PFSK-1 (cell line): ENCODE measurements at regions not wholly inside any gene's neighbourhood (a gene's known extent, or its start where the extent isn't known, plus 50 kb on each side); places are given as distances from the start of the nearest gene placed in this dataset.

Experiments used
- FOXP2 ChIP-seq: optimal IDR thresholded peaks from 2 replicates; pipeline ENCODE3; 2011; ENCODE audit warnings: borderline replicate concordance, control low read depth, inconsistent platforms; ENCODE audit not compliant: insufficient read depth; ENCODE audit errors: extremely low read length, extremely low read depth
- POLR2AphosphoS5 ChIP-seq: IDR thresholded peaks from 2 replicates; pipeline ENCODE4 v1.6.1; 2012; ENCODE audit warnings: low read depth, mild to moderate bottlenecking, control low read depth, low read length, moderate library complexity
- REST ChIP-seq, 2 experiments: IDR thresholded peaks; 2 replicates each; pipeline versions ENCODE4 v1.6.1 to v1.8.0; 2011 to 2012; ENCODE audit warnings: low read depth in 2 of 2, low read length in 2 of 2, control low read depth in 1 of 2, inconsistent platforms in 1 of 2, mild to moderate bottlenecking in 1 of 2, moderate library complexity in 1 of 2; ENCODE audit not compliant: insufficient read depth in 1 of 2
- SIN3A ChIP-seq: IDR thresholded peaks from 2 replicates; pipeline ENCODE4 v1.6.1; 2012; ENCODE audit warnings: mild to moderate bottlenecking, low read length, moderate library complexity, borderline replicate concordance; ENCODE audit not compliant: insufficient read depth
- TAF1 ChIP-seq: IDR thresholded peaks from 2 replicates; pipeline ENCODE4 v1.6.1; 2012; ENCODE audit warnings: low read length, control low read depth, borderline replicate concordance; ENCODE audit not compliant: insufficient read depth

GRCh38 chr7:136066304-136067143 is 89.4 kb upstream of the MTPN start:
- no peak for TF ChIP-seq TAF1
- no peak for TF ChIP-seq REST (IDR thresholded peaks at IDR 0.05; ENCODE audit: insufficient read depth in 1 of 2, low read depth in 2 of 2, low read length in 2 of 2)
- no peak for TF ChIP-seq FOXP2
- TF ChIP-seq SIN3A, result no peak
- no peak for TF ChIP-seq POLR2AphosphoS5

GRCh38 chr7:136064627-136065237 is 87.6 kb upstream of the MTPN start:
- TF ChIP-seq SIN3A, result no peak
- TF ChIP-seq REST (IDR thresholded peaks at IDR 0.05; ENCODE audit: insufficient read depth in 1 of 2, low read depth in 2 of 2, low read length in 2 of 2), result no peak
- no peak for TF ChIP-seq FOXP2
- no peak for TF ChIP-seq POLR2AphosphoS5
- no peak for TF ChIP-seq TAF1

GRCh38 chr7:136064081-136064480 is 86.9 kb upstream of the MTPN start:
- TF ChIP-seq TAF1 (no peak), FOXP2 (no peak), REST (IDR thresholded peaks at IDR 0.05; ENCODE audit: insufficient read depth in 1 of 2, low read depth in 2 of 2, low read length in 2 of 2) (no peak), POLR2AphosphoS5 (no peak), SIN3A (no peak)

- TF ChIP-seq FOXP2, result no peak
- TF ChIP-seq TAF1, result no peak
- TF ChIP-seq REST (IDR thresholded peaks at IDR 0.05; ENCODE audit: insufficient read depth in 1 of 2, low read depth in 2 of 2, low read length in 2 of 2), result no peak
- TF ChIP-seq POLR2AphosphoS5, result no peak
- TF ChIP-seq SIN3A, result no peak
Measured at GRCh38 chr7:136063326-136063666, 86.1 kb upstream of the MTPN start.
